ENCODE measurements at regions not wholly inside any gene's neighbourhood (a gene's known extent, or its start where the extent isn't known, plus 50 kb on each side); places are given as distances from the start of the nearest gene placed in this dataset.

GRCh38 chr2:60400462-60401246 is 152.8 kb downstream of the BCL11A start:
- Mint-ChIP-seq H3K4me3 (no peak overlapping the region), H3K36me3 (no peaks in the 10 kb centered on the region), H3K27ac (no peak overlapping the region), H3K9me3 (no peaks in the 10 kb centered on the region), H3K4me1 (no peaks in the 10 kb centered on the region)
- DNase-seq (ENCODE audit: low spot score in 2 of 2) = no peak
- no peak for ATAC-seq

- no peaks in the 10 kb centered on the region for H3K9me3 Mint-ChIP-seq
- no peak overlapping the region for H3K27ac Mint-ChIP-seq
- H3K4me1 Mint-ChIP-seq = no peaks in the 10 kb centered on the region
- no peaks in the 10 kb centered on the region for H3K36me3 Mint-ChIP-seq
- ATAC-seq (no peak), DNase-seq (ENCODE audit: low spot score in 2 of 2) (no peak)
- no peak overlapping the region for H3K4me3 Mint-ChIP-seq
Observed at GRCh38 chr2:60394463-60394862, 159.0 kb downstream of the BCL11A start.

GRCh38 chr2:60391649-60392375 is 161.6 kb downstream of the BCL11A start:
- H3K36me3 Mint-ChIP-seq = no peaks in the 10 kb centered on the region
- no peak overlapping the region for H3K4me3 Mint-ChIP-seq
- no peaks in the 10 kb centered on the region for H3K4me1 Mint-ChIP-seq
- H3K27ac Mint-ChIP-seq = no peak overlapping the region
- H3K9me3 Mint-ChIP-seq = no peaks in the 10 kb centered on the region
- DNase-seq (ENCODE audit: low spot score in 2 of 2) (no peak), ATAC-seq (peak; percentile 51)

GRCh38 chr2:60391230-60391629 is 162.2 kb downstream of the BCL11A start:
- no peaks in the 10 kb centered on the region for H3K9me3 Mint-ChIP-seq
- no peak for ATAC-seq
- H3K4me1 Mint-ChIP-seq = no peaks in the 10 kb centered on the region
- H3K4me3 Mint-ChIP-seq = no peak overlapping the region
- DNase-seq (ENCODE audit: low spot score in 2 of 2) = no peak
- H3K27ac Mint-ChIP-seq = no peak overlapping the region
- no peaks in the 10 kb centered on the region for H3K36me3 Mint-ChIP-seq

- Mint-ChIP-seq H3K4me1 (no peaks in the 10 kb centered on the region), H3K36me3 (no peaks in the 10 kb centered on the region), H3K27ac (no peak overlapping the region), H3K9me3 (no peaks in the 10 kb centered on the region), H3K4me3 (no peak overlapping the region)
- ATAC-seq (no peak), DNase-seq (ENCODE audit: low spot score in 2 of 2) (no peak)
Observed at GRCh38 chr2:60386436-60386835, 167.0 kb downstream of the BCL11A start.

DNA sequence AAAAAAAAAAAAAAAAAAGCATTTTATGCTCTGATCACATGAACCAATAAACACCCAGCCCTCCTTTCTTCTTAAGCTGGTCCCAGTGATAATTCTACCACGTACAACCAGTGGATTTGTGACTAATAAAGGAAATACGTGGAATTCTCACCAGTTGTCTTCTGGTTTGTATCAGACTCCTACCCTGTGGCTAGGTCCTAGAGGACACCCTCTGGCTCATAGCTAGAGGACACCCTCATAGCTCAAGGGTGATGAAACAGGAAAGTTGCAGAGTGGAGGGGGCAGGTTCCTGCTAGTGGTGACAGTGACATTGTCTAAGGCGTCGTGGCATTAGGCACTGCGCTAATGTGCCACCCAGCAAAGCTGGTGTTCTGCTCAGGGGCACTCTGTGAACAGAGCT is 167.8 kb downstream of the BCL11A start:
- H3K9me3 Mint-ChIP-seq = no peaks in the 10 kb centered on the region
- no peak for ATAC-seq

GRCh38 chr2:60383401-60384143 is 169.9 kb downstream of the BCL11A start:
- DNase-seq (ENCODE audit: low spot score in 2 of 2) (no peak), ATAC-seq (no peak)
- Mint-ChIP-seq H3K27ac (no peak overlapping the region), H3K4me1 (no peaks in the 10 kb centered on the region), H3K9me3 (no peaks in the 10 kb centered on the region), H3K36me3 (no peaks in the 10 kb centered on the region), H3K4me3 (no peak overlapping the region)

More for the DNA sequence above, 167.8 kb downstream of the BCL11A start:
- no peaks in the 10 kb centered on the region for H3K36me3 Mint-ChIP-seq
- H3K27ac Mint-ChIP-seq = no peak overlapping the region
- H3K4me1 Mint-ChIP-seq = no peaks in the 10 kb centered on the region
- DNase-seq (ENCODE audit: low spot score in 2 of 2) = no peak
- H3K4me3 Mint-ChIP-seq = no peak overlapping the region

DNA sequence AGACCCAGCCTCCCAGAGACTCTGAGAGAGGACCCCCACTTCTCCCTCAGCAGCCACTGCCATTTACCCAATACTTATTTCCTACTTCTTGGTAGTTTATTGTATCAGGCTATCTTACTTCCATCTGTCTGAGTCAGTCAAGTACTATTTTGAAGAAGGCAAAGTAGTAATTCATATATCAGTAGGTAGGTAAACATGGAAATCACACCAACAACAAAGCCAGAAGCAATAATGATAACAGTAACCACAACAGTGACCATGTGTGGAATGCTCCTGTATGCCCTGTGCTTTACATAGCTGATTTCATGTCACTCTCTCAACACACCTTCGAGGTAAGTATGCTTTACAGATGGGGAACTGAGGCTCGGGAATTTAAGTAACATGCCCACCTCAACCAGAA is 173.0 kb downstream of the BCL11A start:
- ATAC-seq (no peak), DNase-seq (ENCODE audit: low spot score in 2 of 2) (no peak)
- H3K9me3 Mint-ChIP-seq = no peaks in the 10 kb centered on the region
- H3K4me3 Mint-ChIP-seq = no peak overlapping the region
- H3K36me3 Mint-ChIP-seq = no peaks in the 10 kb centered on the region
- no peak overlapping the region for H3K27ac Mint-ChIP-seq
- H3K4me1 Mint-ChIP-seq = no peaks in the 10 kb centered on the region

- DNase-seq (ENCODE audit: low spot score in 2 of 2) (no peak), ATAC-seq (no peak)
- Mint-ChIP-seq H3K9me3 (no peaks in the 10 kb centered on the region), H3K27ac (no peak overlapping the region), H3K36me3 (no peaks in the 10 kb centered on the region), H3K4me3 (no peak overlapping the region), H3K4me1 (no peaks in the 10 kb centered on the region)
Observed at GRCh38 chr2:60379684-60380083, 173.8 kb downstream of the BCL11A start.

- no peaks in the 10 kb centered on the region for H3K9me3 Mint-ChIP-seq
- no peaks in the 10 kb centered on the region for H3K36me3 Mint-ChIP-seq
- H3K4me3 Mint-ChIP-seq = no peak overlapping the region
- no peak for DNase-seq (ENCODE audit: low spot score in 2 of 2)
- H3K27ac Mint-ChIP-seq = no peak overlapping the region
- H3K4me1 Mint-ChIP-seq = no peaks in the 10 kb centered on the region
- ATAC-seq = no peak
Observed at GRCh38 chr2:60379216-60379615, 174.2 kb downstream of the BCL11A start.

DNA sequence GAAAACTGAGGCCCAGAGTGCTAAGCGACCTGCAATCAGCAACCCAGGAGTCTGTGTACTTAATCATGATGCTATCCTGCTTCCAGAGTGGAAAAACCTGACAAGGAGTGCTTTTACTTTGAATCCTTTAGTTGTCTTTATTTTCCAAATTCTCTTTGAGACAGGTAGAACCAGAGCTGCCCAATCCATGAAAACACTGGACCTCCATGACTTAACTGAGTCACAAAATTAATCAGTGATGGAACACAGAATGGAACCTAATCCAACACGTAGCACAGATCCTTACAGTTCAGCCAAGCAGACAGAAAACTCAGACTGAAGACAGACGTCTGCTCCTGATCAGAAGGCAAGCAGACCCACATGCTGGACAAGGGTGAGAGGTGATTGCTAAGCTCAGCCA is 175.6 kb downstream of the BCL11A start:
- Mint-ChIP-seq H3K4me3 (no peak overlapping the region), H3K4me1 (no peaks in the 10 kb centered on the region), H3K36me3 (no peaks in the 10 kb centered on the region), H3K9me3 (no peaks in the 10 kb centered on the region), H3K27ac (no peak overlapping the region)
- no peak for DNase-seq (ENCODE audit: low spot score in 2 of 2)
- ATAC-seq = no peak

- Mint-ChIP-seq H3K4me3 (no peak overlapping the region), H3K27ac (no peak overlapping the region), H3K9me3 (no peaks in the 10 kb centered on the region), H3K36me3 (no peaks in the 10 kb centered on the region), H3K4me1 (no peaks in the 10 kb centered on the region)
- no peak for DNase-seq (ENCODE audit: low spot score in 2 of 2)
- ATAC-seq = no peak
Observed at GRCh38 chr2:60376252-60376651, 177.2 kb downstream of the BCL11A start.

GRCh38 chr2:60371681-60372080 is 181.8 kb downstream of the BCL11A start:
- no peak overlapping the region for H3K4me3 Mint-ChIP-seq
- ATAC-seq (no peak), DNase-seq (ENCODE audit: low spot score in 2 of 2) (no peak)
- no peaks in the 10 kb centered on the region for H3K36me3 Mint-ChIP-seq
- H3K9me3 Mint-ChIP-seq = no peaks in the 10 kb centered on the region
- H3K27ac Mint-ChIP-seq = no peak overlapping the region
- no peaks in the 10 kb centered on the region for H3K4me1 Mint-ChIP-seq

DNA sequence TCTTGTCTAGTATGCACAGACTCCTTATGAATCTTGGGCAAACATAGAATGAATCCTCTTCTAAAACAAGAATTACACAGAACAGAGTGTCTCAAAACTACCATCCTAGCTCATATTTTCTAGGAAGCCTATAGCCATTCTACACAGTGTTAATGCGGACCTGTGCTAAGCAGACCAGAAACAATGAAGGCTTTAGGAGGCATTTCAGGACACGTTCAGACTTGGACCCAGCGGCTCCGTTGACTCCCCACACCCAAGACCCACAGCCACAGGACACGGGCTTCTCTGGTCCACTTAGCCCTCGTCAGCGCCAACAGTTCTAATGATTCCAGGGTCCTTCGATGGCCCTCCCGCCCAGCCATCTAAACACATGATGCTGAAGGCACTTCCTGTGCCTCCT is 182.2 kb downstream of the BCL11A start:
- Mint-ChIP-seq H3K27ac (no peak overlapping the region), H3K9me3 (no peaks in the 10 kb centered on the region), H3K4me1 (no peaks in the 10 kb centered on the region), H3K4me3 (no peak overlapping the region), H3K36me3 (no peaks in the 10 kb centered on the region)
- DNase-seq (ENCODE audit: low spot score in 2 of 2) (no peak), ATAC-seq (no peak)

GRCh38 chr2:60370814-60371213 is 182.6 kb downstream of the BCL11A start:
- H3K4me1 Mint-ChIP-seq = no peaks in the 10 kb centered on the region
- no peak overlapping the region for H3K4me3 Mint-ChIP-seq
- H3K9me3 Mint-ChIP-seq = no peaks in the 10 kb centered on the region
- no peaks in the 10 kb centered on the region for H3K36me3 Mint-ChIP-seq
- H3K27ac Mint-ChIP-seq = no peak overlapping the region
- ATAC-seq = no peak
- no peak for DNase-seq (ENCODE audit: low spot score in 2 of 2)

DNA sequence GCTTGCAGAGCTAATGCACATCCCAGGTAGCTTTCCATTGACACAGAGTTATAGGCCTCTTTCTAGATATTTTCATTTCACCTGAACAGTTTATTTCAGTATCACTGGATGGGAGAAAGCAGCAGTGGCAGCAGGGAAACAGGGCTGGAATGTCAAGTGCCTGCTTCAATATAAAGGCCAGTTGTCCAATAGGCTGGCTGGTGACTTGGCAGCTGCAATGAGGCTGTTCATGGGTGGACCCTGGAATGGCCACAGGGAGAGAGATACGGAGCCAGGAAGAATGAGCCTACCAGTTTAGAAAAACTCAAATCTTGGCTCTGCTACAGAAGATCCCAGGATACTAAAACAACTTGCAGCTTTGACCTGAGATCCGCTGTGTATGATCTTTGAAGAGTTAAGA is 185.0 kb downstream of the BCL11A start:
- Mint-ChIP-seq H3K36me3 (no peaks in the 10 kb centered on the region), H3K4me1 (no peaks in the 10 kb centered on the region), H3K4me3 (no peak overlapping the region), H3K9me3 (no peaks in the 10 kb centered on the region), H3K27ac (no peak overlapping the region)
- ATAC-seq = no peak
- DNase-seq (ENCODE audit: low spot score in 2 of 2) = no peak
